Cardiac muscle cell (in vitro differentiated cells and primary cell): ENCODE measurements at regions not wholly inside any gene's neighbourhood (a gene's known extent, or its start where the extent isn't known, plus 50 kb on each side); places are given as distances from the start of the nearest gene placed in this dataset.

Source experiments
- DNase-seq, 2 donors: peaks; one replicate each; pipeline versions ENCODE4 v3.0.0 to v3.0.0-alpha.2; 2010 to 2017; ENCODE audit warnings: low read depth in 1 of 2, low spot score in 1 of 2
- H3K27ac ChIP-seq: fragments of 200-600 bp; sonication (generic); 2 replicates; pipeline ENCODE4 v1.5.1; 2016
- H3K27me3 ChIP-seq: fragments of 200-600 bp; sonication (generic); 2 replicates; pipeline ENCODE4 v1.6.0; 2016; ENCODE audit warnings: control low read depth
- H3K36me3 ChIP-seq: fragments of 200-600 bp; sonication (generic); 2 replicates; pipeline ENCODE4 v1.5.1; 2016; ENCODE audit warnings: control low read depth
- H3K4me1 ChIP-seq: fragments of 200-600 bp; sonication (generic); 2 replicates; pipeline ENCODE4 v1.8.1; 2017; ENCODE audit warnings: low read depth, mild to moderate bottlenecking, mixed run types
- H3K4me3 ChIP-seq: fragments of 200-600 bp; sonication (generic); 2 replicates; pipeline ENCODE4 v1.5.1; 2016; ENCODE audit warnings: mild to moderate bottlenecking
- H3K9me3 ChIP-seq: fragments of 200-600 bp; sonication (generic); 2 replicates; pipeline ENCODE4 v1.5.1; 2017; ENCODE audit warnings: low read depth, mild to moderate bottlenecking, control low read depth
- TF ChIP-seq, protein P1 (sequence below): IDR thresholded peaks from 2 replicates; pipeline ENCODE4 v1.5.1; 2012; ENCODE audit warnings: low read depth, mild to moderate bottlenecking, low read length

DNA sequence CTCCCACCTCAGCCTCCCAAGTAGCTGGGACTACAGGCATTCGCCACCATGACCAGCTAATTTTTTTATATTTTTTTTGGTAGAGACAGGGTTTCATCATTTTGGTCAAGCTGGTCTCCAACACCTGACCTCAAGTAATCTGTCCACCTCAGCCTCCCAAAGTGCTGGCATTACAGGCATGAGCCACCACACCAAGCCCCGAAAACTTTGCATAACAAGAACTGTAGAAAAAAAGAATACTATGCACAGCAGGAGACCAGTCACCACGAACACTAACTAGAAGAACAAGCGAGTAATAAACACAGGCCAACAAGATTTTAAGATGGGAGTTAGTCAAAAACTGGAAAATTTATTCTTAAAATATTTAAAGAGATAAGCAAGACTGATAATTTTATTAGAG is 447.0 kb downstream of the ETV1 start:
- Histone ChIP-seq H3K9me3 (no peaks in the 10 kb centered on the region), H3K27me3 (no peaks in the 10 kb centered on the region), H3K4me1 (no peaks in the 10 kb centered on the region), H3K36me3 (no peaks in the 10 kb centered on the region), H3K4me3 (no peak overlapping the region), H3K27ac (no peak overlapping the region)
- DNase-seq = no peak
- TF ChIP-seq, protein P1, sequence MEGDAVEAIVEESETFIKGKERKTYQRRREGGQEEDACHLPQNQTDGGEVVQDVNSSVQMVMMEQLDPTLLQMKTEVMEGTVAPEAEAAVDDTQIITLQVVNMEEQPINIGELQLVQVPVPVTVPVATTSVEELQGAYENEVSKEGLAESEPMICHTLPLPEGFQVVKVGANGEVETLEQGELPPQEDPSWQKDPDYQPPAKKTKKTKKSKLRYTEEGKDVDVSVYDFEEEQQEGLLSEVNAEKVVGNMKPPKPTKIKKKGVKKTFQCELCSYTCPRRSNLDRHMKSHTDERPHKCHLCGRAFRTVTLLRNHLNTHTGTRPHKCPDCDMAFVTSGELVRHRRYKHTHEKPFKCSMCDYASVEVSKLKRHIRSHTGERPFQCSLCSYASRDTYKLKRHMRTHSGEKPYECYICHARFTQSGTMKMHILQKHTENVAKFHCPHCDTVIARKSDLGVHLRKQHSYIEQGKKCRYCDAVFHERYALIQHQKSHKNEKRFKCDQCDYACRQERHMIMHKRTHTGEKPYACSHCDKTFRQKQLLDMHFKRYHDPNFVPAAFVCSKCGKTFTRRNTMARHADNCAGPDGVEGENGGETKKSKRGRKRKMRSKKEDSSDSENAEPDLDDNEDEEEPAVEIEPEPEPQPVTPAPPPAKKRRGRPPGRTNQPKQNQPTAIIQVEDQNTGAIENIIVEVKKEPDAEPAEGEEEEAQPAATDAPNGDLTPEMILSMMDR = no peak

DNA sequence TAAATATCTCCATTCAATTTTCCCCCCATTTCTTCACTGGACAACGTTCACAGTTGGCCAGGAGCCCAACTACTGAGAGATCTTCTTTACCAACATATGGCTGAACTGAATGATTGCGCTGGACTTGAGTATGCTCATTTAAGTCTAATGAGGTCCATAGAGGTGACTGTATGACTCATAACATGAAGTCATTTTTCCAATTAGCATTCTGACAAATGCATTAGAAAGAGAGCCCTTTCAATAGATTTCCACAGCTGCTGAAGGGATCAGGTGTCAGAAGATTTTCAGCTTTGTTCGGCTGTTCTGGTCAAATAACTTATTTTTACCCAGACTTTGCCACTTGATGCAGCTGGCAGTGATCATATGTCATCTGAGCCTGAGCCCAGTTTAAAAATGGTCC is 438.0 kb downstream of the ETV1 start:
- no peak for DNase-seq
- Histone ChIP-seq H3K27ac (no peak overlapping the region), H3K36me3 (no peaks in the 10 kb centered on the region), H3K4me1 (no peaks in the 10 kb centered on the region), H3K4me3 (no peak overlapping the region), H3K9me3 (no peaks in the 10 kb centered on the region), H3K27me3 (no peaks in the 10 kb centered on the region)
- TF ChIP-seq, protein P1 = no peak

DNA sequence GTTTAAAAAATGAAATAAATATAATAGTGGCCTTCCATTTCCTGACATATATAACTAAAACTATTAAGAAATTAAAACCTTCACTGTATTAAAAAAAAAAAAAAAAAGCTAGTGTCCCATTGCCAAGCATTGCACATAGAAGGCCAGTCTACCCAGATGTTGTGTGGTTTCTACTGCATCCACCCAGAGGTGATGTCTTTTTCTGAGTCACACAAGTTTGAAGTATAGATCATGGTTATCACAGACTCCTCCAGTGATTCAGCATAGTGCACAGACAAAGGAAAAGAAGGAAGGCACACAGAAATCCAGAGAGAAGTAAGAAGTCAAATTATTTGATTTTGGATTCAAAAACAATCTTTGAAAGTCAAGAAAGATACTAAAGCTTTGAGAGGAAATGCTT is 429.0 kb downstream of the ETV1 start:
- Histone ChIP-seq H3K4me3 (no peak overlapping the region), H3K36me3 (no peaks in the 10 kb centered on the region), H3K4me1 (no peaks in the 10 kb centered on the region), H3K9me3 (no peaks in the 10 kb centered on the region), H3K27ac (no peak overlapping the region), H3K27me3 (no peaks in the 10 kb centered on the region)
- TF ChIP-seq, protein P1 = no peak
- DNase-seq = peak in 1 of 2 donors; percentile 10

DNA sequence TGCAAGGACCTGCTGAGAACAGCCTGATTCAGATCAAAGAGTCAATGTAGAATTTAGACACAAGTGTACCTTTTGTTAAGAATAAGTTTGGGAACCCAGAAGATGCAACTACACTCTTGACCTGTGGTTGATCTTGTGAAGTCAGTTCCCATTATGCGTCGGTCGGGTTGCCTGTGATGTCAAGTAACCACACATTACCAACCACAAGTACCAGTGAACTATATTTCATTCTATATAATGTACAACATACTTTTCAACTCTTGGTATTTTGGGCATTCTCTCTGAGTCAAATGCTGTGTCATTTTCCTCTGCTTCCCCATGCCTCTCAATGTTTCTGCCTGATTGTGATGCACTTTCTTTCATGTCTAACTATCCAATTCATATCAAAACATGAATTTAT is 426.2 kb downstream of the ETV1 start:
- DNase-seq = no peak
- Histone ChIP-seq H3K9me3 (no peaks in the 10 kb centered on the region), H3K4me3 (no peak overlapping the region), H3K27me3 (no peaks in the 10 kb centered on the region), H3K36me3 (no peaks in the 10 kb centered on the region), H3K4me1 (no peaks in the 10 kb centered on the region), H3K27ac (no peak overlapping the region)
- TF ChIP-seq, protein P1 = no peak

DNA sequence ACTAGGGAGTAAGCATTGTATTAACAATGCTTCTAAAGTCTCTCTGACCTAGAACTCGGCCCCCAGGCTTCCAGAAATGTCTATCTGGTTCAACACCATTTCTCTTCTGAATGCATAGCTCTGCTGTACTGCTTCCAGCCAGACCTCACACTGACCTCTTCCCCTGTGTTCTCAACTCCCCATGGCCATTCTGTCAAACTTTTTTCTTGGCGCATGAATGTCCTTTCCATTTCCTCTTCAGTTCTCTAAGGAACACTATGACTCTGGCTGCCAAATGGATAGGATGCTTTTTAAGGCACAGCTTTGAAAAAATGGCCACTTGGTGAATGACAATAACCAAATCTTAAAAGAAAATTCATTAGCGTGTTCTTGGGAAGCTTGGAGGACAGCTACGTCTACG is 425.8 kb downstream of the ETV1 start:
- Histone ChIP-seq H3K27ac (no peak overlapping the region), H3K4me1 (no peaks in the 10 kb centered on the region), H3K4me3 (no peak overlapping the region), H3K9me3 (no peaks in the 10 kb centered on the region), H3K27me3 (no peaks in the 10 kb centered on the region), H3K36me3 (no peaks in the 10 kb centered on the region)
- TF ChIP-seq, protein P1 = no peak
- no peak for DNase-seq

DNA sequence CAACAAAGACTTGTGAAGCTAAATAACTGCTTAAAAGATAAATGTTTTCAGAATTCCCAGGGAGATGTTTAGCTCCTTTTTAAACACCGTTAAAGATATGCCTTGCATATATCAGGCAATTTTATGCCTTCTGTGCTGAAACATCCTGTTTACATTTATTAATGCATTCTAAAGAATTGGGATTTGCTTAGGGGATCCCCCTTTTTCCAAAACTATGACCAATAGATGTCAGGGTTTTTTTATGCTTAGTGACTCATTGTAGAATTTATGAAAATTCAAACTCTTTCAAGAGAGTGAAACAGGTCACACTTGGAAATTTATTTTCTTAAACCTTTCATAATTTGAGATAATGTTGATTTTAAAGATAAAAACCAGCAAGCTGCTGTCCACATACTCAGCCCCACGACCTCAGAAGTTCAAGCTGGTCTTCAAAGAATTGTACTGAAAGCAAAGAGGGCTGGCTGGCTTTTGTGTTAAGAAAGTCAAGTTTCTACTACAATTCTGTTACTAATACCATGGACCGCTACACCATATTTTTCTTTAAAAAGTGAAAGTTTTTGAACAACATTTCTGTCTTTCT is 411.8 kb downstream of the ETV1 start:
- DNase-seq = no peak
- TF ChIP-seq, protein P1 = no peak
- Histone ChIP-seq H3K4me1 (no peaks in the 10 kb centered on the region), H3K9me3 (no peaks in the 10 kb centered on the region), H3K36me3 (no peaks in the 10 kb centered on the region), H3K27me3 (no peaks in the 10 kb centered on the region), H3K4me3 (no peak overlapping the region), H3K27ac (no peak overlapping the region)
